ENCODE measurements at regions not wholly inside any gene's neighbourhood (a gene's known extent, or its start where the extent isn't known, plus 50 kb on each side); places are given as distances from the start of the nearest gene placed in this dataset.
"Not testable (repeated sequence)": the region's sequence is repeated elsewhere in the genome, so short reads cannot be mapped to it uniquely, and the experiment has no call there.

DNA sequence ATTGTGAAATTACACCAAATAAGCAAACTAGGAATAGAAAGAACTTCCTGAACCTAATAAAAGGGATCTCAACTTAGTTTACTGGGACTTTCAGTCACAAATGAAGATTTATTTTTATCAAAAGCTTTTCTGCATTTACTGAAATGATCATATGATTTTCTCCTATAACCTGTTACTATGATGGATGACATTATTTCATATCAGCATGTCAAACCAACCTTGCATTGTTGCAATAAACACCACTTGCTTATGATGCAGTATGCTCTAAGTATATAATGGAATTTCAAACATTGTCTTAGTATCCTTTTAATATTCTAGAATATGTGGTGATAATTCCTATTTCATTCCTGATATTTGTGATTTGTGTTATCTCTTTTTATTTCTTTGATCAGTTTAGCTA lies 303.0 kb downstream of the CGGBP1 start:
- Histone ChIP-seq H3K4me1 (ENCODE audit: control insufficient read depth in 4 of 4, insufficient read depth in 4 of 4, low read length in 3 of 4) (no peaks in the 10 kb centered on the region), H3K9ac (ENCODE audit: low read depth in 1 of 2, low read length in 2 of 2) (no peak overlapping the region), H3K27ac (ENCODE audit: low read depth in 1 of 2, low read length in 2 of 2) (no peak overlapping the region), H3K27me3 (ENCODE audit: control insufficient read depth in 4 of 4, insufficient read depth in 4 of 4, low read length in 3 of 4) (no peaks in the 10 kb centered on the region), H3K9me3 (ENCODE audit: control insufficient read depth in 4 of 4, low read length in 3 of 4) (peaks cover 0 to 5% (median under 1%) of the 10 kb centered on the region in 4 donors), H3K36me3 (ENCODE audit: control insufficient read depth in 4 of 4, insufficient read depth in 3 of 4, low read depth in 1 of 4, low read length in 3 of 4) (no peaks in the 10 kb centered on the region), H3K4me3 (ENCODE audit: low read depth in 1 of 3, low read length in 3 of 3) (no peak overlapping the region)
- TF ChIP-seq, protein P1, sequence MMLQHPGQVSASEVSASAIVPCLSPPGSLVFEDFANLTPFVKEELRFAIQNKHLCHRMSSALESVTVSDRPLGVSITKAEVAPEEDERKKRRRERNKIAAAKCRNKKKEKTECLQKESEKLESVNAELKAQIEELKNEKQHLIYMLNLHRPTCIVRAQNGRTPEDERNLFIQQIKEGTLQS (IDR thresholded peaks at IDR 0.05) = no peak
- TF ChIP-seq GABPA (IDR thresholded peaks at IDR 0.05 in 1 of 2, conservative IDR thresholded peaks at IDR 0.05 in 1 of 2) (no peak), JUND (IDR thresholded peaks at IDR 0.05) (no peak)
- no peak for DNase-seq (ENCODE audit: low spot score)

DNA sequence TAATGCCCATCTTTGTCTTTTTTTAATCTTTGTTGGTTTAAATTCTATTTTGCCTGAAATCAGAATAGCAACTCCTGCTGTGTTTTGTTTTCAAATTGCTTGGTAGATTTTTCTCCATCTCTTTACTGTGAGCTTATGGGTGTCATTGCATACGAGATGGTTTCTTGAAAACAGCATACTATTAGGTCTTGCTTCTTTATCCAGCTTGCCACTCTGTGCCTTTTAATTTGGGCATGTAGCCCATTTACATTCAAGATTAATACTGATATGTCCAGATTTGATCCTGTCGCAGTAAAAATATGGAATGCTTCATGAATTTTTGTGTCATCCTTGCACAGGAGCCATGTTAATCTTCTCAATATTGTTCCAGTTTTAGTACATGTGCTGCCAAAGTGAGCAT lies 316.6 kb downstream of the CGGBP1 start:
- no peak for TF ChIP-seq FOXA1 (IDR thresholded peaks at IDR 0.05)
- no peak for TF ChIP-seq YY1 (IDR thresholded peaks at IDR 0.05)
- TF ChIP-seq, protein P2, sequence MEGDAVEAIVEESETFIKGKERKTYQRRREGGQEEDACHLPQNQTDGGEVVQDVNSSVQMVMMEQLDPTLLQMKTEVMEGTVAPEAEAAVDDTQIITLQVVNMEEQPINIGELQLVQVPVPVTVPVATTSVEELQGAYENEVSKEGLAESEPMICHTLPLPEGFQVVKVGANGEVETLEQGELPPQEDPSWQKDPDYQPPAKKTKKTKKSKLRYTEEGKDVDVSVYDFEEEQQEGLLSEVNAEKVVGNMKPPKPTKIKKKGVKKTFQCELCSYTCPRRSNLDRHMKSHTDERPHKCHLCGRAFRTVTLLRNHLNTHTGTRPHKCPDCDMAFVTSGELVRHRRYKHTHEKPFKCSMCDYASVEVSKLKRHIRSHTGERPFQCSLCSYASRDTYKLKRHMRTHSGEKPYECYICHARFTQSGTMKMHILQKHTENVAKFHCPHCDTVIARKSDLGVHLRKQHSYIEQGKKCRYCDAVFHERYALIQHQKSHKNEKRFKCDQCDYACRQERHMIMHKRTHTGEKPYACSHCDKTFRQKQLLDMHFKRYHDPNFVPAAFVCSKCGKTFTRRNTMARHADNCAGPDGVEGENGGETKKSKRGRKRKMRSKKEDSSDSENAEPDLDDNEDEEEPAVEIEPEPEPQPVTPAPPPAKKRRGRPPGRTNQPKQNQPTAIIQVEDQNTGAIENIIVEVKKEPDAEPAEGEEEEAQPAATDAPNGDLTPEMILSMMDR (IDR thresholded peaks at IDR 0.05; ENCODE audit: low read depth, low read length, missing input control) = no peak
- TF ChIP-seq, protein P3, sequence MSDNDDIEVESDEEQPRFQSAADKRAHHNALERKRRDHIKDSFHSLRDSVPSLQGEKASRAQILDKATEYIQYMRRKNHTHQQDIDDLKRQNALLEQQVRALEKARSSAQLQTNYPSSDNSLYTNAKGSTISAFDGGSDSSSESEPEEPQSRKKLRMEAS (IDR thresholded peaks at IDR 0.05) = no peak
- no peak for TF ChIP-seq EGR1 (IDR thresholded peaks at IDR 0.05; ENCODE audit: low read depth in 2 of 2)
- TF ChIP-seq FOXA2 (IDR thresholded peaks at IDR 0.05) = no peak
- TF ChIP-seq HNF4G (IDR thresholded peaks at IDR 0.05) = no peak
- TF ChIP-seq RAD21 (IDR thresholded peaks at IDR 0.05) = no peak
- TF ChIP-seq RXRA (IDR thresholded peaks at IDR 0.05) = no peak
- TF ChIP-seq TAF1 (conservative IDR thresholded peaks at IDR 0.05) = no peak
- TF ChIP-seq, protein P4, sequence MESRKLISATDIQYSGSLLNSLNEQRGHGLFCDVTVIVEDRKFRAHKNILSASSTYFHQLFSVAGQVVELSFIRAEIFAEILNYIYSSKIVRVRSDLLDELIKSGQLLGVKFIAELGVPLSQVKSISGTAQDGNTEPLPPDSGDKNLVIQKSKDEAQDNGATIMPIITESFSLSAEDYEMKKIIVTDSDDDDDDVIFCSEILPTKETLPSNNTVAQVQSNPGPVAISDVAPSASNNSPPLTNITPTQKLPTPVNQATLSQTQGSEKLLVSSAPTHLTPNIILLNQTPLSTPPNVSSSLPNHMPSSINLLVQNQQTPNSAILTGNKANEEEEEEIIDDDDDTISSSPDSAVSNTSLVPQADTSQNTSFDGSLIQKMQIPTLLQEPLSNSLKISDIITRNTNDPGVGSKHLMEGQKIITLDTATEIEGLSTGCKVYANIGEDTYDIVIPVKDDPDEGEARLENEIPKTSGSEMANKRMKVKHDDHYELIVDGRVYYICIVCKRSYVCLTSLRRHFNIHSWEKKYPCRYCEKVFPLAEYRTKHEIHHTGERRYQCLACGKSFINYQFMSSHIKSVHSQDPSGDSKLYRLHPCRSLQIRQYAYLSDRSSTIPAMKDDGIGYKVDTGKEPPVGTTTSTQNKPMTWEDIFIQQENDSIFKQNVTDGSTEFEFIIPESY (IDR thresholded peaks at IDR 0.05) = no peak
- TF ChIP-seq GABPA (IDR thresholded peaks at IDR 0.05 in 1 of 2, conservative IDR thresholded peaks at IDR 0.05 in 1 of 2) = no peak
- TF ChIP-seq, protein P5, sequence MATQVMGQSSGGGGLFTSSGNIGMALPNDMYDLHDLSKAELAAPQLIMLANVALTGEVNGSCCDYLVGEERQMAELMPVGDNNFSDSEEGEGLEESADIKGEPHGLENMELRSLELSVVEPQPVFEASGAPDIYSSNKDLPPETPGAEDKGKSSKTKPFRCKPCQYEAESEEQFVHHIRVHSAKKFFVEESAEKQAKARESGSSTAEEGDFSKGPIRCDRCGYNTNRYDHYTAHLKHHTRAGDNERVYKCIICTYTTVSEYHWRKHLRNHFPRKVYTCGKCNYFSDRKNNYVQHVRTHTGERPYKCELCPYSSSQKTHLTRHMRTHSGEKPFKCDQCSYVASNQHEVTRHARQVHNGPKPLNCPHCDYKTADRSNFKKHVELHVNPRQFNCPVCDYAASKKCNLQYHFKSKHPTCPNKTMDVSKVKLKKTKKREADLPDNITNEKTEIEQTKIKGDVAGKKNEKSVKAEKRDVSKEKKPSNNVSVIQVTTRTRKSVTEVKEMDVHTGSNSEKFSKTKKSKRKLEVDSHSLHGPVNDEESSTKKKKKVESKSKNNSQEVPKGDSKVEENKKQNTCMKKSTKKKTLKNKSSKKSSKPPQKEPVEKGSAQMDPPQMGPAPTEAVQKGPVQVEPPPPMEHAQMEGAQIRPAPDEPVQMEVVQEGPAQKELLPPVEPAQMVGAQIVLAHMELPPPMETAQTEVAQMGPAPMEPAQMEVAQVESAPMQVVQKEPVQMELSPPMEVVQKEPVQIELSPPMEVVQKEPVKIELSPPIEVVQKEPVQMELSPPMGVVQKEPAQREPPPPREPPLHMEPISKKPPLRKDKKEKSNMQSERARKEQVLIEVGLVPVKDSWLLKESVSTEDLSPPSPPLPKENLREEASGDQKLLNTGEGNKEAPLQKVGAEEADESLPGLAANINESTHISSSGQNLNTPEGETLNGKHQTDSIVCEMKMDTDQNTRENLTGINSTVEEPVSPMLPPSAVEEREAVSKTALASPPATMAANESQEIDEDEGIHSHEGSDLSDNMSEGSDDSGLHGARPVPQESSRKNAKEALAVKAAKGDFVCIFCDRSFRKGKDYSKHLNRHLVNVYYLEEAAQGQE (IDR thresholded peaks at IDR 0.05) = no peak
- TF ChIP-seq JUND (IDR thresholded peaks at IDR 0.05) = no peak
- TF ChIP-seq NR2F2 (IDR thresholded peaks at IDR 0.05) = no peak
- no peak for TF ChIP-seq HNF4A (conservative IDR thresholded peaks at IDR 0.05)
- no peak overlapping the region for H3K4me3 ChIP-seq (ENCODE audit: low read depth in 1 of 3, low read length in 3 of 3)
- H3K4me1 ChIP-seq (ENCODE audit: control insufficient read depth in 4 of 4, insufficient read depth in 4 of 4, low read length in 3 of 4) = no peaks in the 10 kb centered on the region
- peaks cover 0 to 4% (median 2%) of the 10 kb centered on the region in 4 donors for H3K9me3 ChIP-seq (ENCODE audit: control insufficient read depth in 4 of 4, low read length in 3 of 4)
- no peak overlapping the region for H3K27ac ChIP-seq (ENCODE audit: low read depth in 1 of 2, low read length in 2 of 2)
- no peaks in the 10 kb centered on the region for H3K36me3 ChIP-seq (ENCODE audit: control insufficient read depth in 4 of 4, insufficient read depth in 3 of 4, low read depth in 1 of 4, low read length in 3 of 4)
- H3K27me3 ChIP-seq (ENCODE audit: control insufficient read depth in 4 of 4, insufficient read depth in 4 of 4, low read length in 3 of 4) = no peaks in the 10 kb centered on the region
- DNase-seq (ENCODE audit: low spot score) = no peak
- no peak overlapping the region for H3K9ac ChIP-seq (ENCODE audit: low read depth in 1 of 2, low read length in 2 of 2)
- 74% methylated on average over 2 of the region's 2 CpGs for WGBS

DNA sequence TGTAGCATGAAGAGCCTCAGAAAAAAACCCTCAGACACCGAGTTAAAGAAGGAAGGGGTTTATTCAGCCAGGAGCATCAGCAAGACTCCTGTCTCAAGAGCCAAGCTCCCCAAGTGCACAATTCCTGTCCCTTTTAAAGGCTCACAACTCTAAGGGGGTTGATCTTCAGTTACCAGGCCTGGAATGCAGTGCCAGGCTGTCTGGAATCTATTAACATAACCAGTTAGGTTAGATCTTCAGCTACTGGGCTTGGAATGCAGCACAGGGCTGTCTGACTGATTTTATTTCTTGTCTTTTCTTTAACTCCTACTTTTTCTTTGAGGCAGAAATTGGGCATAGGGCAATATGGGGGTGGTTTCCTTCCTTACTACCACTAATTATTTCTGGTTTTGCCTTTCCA lies 317.9 kb downstream of the CGGBP1 start:
- not testable (repeated sequence) for H3K36me3 ChIP-seq (ENCODE audit: control insufficient read depth in 4 of 4, insufficient read depth in 3 of 4, low read depth in 1 of 4, low read length in 3 of 4); H3K27me3 ChIP-seq (ENCODE audit: control insufficient read depth in 4 of 4, insufficient read depth in 4 of 4, low read length in 3 of 4); H3K4me1 ChIP-seq (ENCODE audit: control insufficient read depth in 4 of 4, insufficient read depth in 4 of 4, low read length in 3 of 4); H3K9ac ChIP-seq (ENCODE audit: low read depth in 1 of 2, low read length in 2 of 2); H3K4me3 ChIP-seq (ENCODE audit: low read depth in 1 of 3, low read length in 3 of 3); H3K9me3 ChIP-seq (ENCODE audit: control insufficient read depth in 4 of 4, low read length in 3 of 4); H3K27ac ChIP-seq (ENCODE audit: low read depth in 1 of 2, low read length in 2 of 2); DNase-seq (ENCODE audit: low spot score)
- 78% methylated on average over 1 of the region's 1 CpG for WGBS

DNA sequence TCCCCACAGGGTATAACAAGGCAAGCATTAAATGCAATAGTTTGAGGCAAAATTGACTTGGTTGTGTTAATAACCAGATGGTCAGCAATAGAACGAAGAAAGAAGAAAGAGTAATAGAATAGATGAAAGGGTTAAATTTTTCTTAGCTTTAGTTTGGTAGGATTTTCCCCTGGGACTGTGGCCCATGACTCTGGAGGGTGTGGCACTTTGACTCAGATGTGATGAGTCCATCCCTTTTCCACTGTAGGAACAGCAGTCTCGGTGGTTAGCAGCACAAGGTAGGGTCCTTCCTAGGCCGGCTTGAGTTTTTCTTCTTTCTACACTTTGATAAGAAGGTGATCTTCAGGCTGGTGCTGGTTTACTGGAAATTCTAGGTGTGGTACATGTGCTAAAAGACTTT lies 321.0 kb downstream of the CGGBP1 start:
- H3K9ac ChIP-seq (ENCODE audit: low read depth in 1 of 2, low read length in 2 of 2); H3K4me1 ChIP-seq (ENCODE audit: control insufficient read depth in 4 of 4, insufficient read depth in 4 of 4, low read length in 3 of 4); DNase-seq (ENCODE audit: low spot score); H3K4me3 ChIP-seq (ENCODE audit: low read depth in 1 of 3, low read length in 3 of 3); H3K36me3 ChIP-seq (ENCODE audit: control insufficient read depth in 4 of 4, insufficient read depth in 3 of 4, low read depth in 1 of 4, low read length in 3 of 4); H3K27ac ChIP-seq (ENCODE audit: low read depth in 1 of 2, low read length in 2 of 2); H3K27me3 ChIP-seq (ENCODE audit: control insufficient read depth in 4 of 4, insufficient read depth in 4 of 4, low read length in 3 of 4); H3K9me3 ChIP-seq (ENCODE audit: control insufficient read depth in 4 of 4, low read length in 3 of 4): not testable (repeated sequence)
- WGBS = 77% methylated on average over 3 of the region's 3 CpGs

Data from liver (tissue), 8 donors.